Right atrium auricular region (tissue), 2 donors: ENCODE measurements at regions not wholly inside any gene's neighbourhood (a gene's known extent, or its start where the extent isn't known, plus 50 kb on each side); places are given as distances from the start of the nearest gene placed in this dataset.

ENCODE experiments used
- DNase-seq: peaks from one replicate; pipeline ENCODE4 v3.0.0-alpha.2; 2019; ENCODE audit warnings: low spot score
- H3K27ac ChIP-seq, 2 donors: fragments of 200-600 bp; sonication (generic); 1 replicate in 1 of 2; 2 replicates in 1 of 2; pipeline ENCODE4 v1.5.1; 2016 to 2019
- H3K27me3 ChIP-seq, 2 donors: fragments of 200-600 bp; sonication (generic); one replicate each; pipeline versions ENCODE4 v1.5.1 to v1.6.0; 2017 to 2019
- H3K36me3 ChIP-seq: fragments of 200-600 bp; sonication (generic); one replicate; pipeline ENCODE4 v1.5.1; 2016
- H3K4me1 ChIP-seq, 2 donors: fragments of 200-600 bp; sonication (generic); one replicate each; pipeline versions ENCODE4 v1.5.1 to v1.6.0; 2017 to 2019
- H3K4me3 ChIP-seq, 2 donors: fragments of 200-600 bp; sonication (generic); 1 replicate in 1 of 2; 2 replicates in 1 of 2; pipeline ENCODE4 v1.5.1; 2017 to 2019; ENCODE audit warnings: mild to moderate bottlenecking in 1 of 2, moderate library complexity in 1 of 2
- H3K9me3 ChIP-seq, 2 donors: fragments of 200-600 bp; sonication (generic); one replicate each; pipeline ENCODE4 v1.5.1; 2019
- TF ChIP-seq, protein P1 (sequence below), 2 donors: fragments of 200-600 bp; sonication (generic); IDR thresholded peaks; one replicate each; pipeline ENCODE4 v1.5.1; 2019; ENCODE audit warnings: antibody characterized with exemption in 2 of 2

DNA sequence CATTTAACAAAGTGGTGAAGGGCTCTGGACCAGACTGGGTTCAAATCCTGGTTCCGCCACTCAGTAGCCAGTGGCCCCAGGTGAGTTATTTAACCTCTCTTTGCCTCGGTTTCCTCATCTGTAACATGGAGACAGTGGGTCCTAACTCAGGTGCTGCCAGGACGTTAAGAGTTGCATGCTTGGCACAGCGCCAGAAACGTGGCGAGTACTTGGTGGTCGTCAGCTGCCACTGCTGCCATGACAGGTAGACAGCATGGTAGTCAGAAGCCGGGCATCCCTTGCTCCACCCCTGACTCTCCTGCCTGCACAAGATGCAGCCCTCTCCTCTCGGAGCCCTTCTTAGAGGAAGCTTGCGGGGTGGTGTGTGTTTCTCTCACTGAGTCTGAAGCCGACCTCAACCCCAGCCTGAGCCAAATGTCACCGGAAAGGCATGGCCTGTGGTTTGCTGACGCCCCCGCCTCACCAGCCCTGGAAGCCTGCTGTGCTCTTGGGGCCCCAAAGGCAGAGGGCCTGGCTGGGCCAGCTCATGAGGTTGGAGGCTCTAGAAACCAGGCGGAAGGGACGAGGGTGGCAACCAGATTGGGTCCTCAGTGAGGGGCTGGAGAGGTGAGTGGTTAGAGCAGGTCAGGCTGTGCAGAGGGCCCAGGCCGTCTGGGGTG lies 160.8 kb upstream of the TLE3 start:
- Histone ChIP-seq H3K4me1 (peaks cover 0 to 28% of the 10 kb centered on the region in 2 donors), H3K27me3 (no peaks in the 10 kb centered on the region), H3K27ac (no peak overlapping the region), H3K9me3 (no peaks in the 10 kb centered on the region), H3K36me3 (no peaks in the 10 kb centered on the region), H3K4me3 (no peak overlapping the region)
- DNase-seq, result no peak
- TF ChIP-seq, protein P1, sequence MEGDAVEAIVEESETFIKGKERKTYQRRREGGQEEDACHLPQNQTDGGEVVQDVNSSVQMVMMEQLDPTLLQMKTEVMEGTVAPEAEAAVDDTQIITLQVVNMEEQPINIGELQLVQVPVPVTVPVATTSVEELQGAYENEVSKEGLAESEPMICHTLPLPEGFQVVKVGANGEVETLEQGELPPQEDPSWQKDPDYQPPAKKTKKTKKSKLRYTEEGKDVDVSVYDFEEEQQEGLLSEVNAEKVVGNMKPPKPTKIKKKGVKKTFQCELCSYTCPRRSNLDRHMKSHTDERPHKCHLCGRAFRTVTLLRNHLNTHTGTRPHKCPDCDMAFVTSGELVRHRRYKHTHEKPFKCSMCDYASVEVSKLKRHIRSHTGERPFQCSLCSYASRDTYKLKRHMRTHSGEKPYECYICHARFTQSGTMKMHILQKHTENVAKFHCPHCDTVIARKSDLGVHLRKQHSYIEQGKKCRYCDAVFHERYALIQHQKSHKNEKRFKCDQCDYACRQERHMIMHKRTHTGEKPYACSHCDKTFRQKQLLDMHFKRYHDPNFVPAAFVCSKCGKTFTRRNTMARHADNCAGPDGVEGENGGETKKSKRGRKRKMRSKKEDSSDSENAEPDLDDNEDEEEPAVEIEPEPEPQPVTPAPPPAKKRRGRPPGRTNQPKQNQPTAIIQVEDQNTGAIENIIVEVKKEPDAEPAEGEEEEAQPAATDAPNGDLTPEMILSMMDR (IDR thresholded peaks at IDR 0.05), result no peak

DNA sequence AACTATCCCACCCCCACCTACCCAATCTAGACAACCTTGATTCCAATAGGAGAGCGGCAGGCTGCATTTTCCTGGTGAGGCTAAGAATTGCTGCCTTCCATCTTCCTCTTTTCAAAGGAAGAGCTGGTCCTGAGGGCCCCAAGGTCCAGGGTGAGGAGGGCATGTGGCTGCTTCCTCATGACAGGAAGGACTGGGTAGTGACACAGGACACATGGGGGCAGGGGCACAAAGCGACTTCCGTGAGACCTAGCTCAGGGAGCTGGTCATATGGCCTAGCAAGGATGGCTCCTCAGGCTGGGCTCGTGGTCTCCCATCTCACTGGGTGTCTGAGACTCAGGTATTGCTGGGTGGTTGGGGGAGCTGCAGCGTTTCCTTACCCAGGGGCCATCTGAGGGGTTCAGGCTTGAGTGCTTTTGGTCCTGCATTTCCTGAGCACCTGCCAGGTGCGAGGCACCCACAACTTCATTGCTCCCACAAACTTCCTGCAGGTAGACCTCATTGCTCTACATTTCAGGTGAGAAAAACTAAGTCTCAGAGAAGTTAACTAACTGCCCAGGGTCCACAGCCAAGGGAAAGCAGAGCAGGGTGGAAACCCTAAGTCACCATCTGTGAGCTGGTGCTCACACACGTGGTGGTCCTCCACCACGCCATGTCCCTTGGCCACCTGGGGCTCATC lies 160.0 kb upstream of the TLE3 start:
- H3K9me3 ChIP-seq, result no peaks in the 10 kb centered on the region
- H3K4me1 ChIP-seq, result peaks cover 0 to 20% of the 10 kb centered on the region in 2 donors
- no peaks in the 10 kb centered on the region for H3K27me3 ChIP-seq
- no peak for DNase-seq
- H3K4me3 ChIP-seq, result no peak overlapping the region
- TF ChIP-seq, protein P1 (IDR thresholded peaks at IDR 0.05), result no peak
- no peak overlapping the region for H3K27ac ChIP-seq
- no peaks in the 10 kb centered on the region for H3K36me3 ChIP-seq

DNA sequence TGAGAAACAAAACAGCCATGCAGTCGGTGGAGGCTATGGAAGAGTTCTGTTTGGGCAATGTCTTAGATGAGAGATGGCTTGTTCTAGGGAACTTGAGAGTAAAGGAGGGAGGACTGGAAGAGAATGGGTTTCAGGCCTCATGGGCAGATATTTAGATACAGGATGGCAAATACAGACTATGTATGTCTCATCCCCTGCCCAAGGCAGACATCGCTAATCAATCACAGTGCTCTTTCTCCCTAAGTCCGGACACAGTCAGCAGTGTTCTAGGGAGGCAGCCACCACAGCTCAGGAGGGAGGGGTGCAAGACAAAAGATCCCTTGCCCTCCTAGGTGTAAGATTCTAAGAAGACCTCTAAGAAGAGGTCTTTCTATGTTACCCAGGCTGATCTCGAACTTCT lies 159.3 kb upstream of the TLE3 start:
- H3K9me3 ChIP-seq, result no peaks in the 10 kb centered on the region
- H3K27ac ChIP-seq, result no peak overlapping the region
- no peaks in the 10 kb centered on the region for H3K36me3 ChIP-seq
- DNase-seq, result no peak
- H3K4me1 ChIP-seq, result peaks cover 0 to 15% of the 10 kb centered on the region in 2 donors
- TF ChIP-seq, protein P1 (IDR thresholded peaks at IDR 0.05), result no peak
- no peak overlapping the region for H3K4me3 ChIP-seq
- no peaks in the 10 kb centered on the region for H3K27me3 ChIP-seq

DNA sequence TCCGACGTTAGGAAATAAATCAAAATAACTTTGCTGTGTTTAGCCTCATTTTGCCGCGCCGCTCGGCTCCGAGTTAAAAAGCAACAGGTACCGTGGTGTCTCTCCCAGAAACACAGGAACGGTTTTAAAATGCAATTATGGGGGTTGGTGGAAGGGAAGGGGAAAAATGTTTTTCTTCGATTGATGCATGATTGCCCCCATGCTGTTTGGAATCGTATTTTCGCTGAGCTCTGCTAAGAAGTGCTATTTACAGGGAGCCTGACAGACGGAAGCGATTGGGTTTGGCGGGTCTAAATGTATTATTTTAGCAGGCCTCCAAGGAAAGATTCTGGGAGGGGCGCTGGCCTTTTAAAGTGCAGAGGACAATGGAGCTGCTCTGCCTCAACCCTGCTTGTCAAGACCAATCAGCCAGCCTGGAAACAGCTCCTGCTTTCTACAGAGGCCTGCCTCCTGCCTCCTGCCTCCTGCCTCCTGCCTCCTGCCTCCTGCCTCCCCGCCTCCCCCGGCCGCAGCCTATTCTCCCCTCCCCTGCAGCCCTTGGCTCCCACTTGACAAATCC lies 156.7 kb upstream of the TLE3 start:
- TF ChIP-seq, protein P1 (IDR thresholded peaks at IDR 0.05), result no peak
- Histone ChIP-seq H3K4me3 (no peak overlapping the region), H3K27ac (no peak overlapping the region), H3K9me3 (no peaks in the 10 kb centered on the region), H3K27me3 (no peaks in the 10 kb centered on the region), H3K36me3 (no peaks in the 10 kb centered on the region), H3K4me1 (peaks cover 0 to 15% of the 10 kb centered on the region in 2 donors)
- no peak for DNase-seq

DNA sequence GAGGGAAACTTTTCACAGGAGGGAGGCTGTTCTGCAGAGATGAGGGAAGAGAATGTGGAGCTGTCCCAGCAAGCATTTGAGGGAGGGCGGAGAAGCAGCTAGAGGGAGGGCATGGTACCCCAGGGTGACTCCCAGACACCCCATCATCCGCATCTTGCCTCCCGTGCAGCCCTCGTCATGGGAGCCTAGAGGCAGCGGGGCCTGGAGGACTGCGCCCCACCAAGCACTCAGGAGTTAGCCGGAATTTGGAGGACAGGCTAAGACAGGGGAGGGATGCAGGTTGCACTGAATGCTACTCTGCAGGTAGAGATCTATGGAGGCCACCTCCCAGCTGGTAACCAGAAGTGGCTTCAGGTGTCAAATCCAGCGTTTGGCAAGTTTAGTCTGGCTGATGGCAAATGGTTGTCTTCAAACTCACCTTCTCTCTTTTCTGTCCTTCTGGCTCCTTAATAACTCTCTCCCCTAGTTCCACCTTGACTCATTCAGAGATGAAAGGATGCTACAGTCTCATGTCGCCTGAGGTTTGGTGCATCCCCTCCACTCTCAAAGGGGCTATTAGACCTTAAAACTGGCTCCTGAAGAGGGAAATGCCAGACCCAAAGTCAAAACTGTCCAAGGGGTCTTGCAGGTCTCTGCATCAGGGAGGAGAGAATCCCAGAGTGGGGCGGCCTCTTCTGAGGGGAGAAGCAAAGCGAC lies 155.9 kb upstream of the TLE3 start:
- no peak for DNase-seq
- peaks cover 0 to 8% of the 10 kb centered on the region in 2 donors for H3K4me1 ChIP-seq
- TF ChIP-seq, protein P1 (IDR thresholded peaks at IDR 0.05), result no peak
- H3K27ac ChIP-seq, result no peak overlapping the region
- H3K4me3 ChIP-seq, result no peak overlapping the region
- H3K9me3 ChIP-seq, result no peaks in the 10 kb centered on the region
- no peaks in the 10 kb centered on the region for H3K36me3 ChIP-seq
- H3K27me3 ChIP-seq, result no peaks in the 10 kb centered on the region
